ENCODE measurements at regions not wholly inside any gene's neighbourhood (a gene's known extent, or its start where the extent isn't known, plus 50 kb on each side); places are given as distances from the start of the nearest gene placed in this dataset.

DNA sequence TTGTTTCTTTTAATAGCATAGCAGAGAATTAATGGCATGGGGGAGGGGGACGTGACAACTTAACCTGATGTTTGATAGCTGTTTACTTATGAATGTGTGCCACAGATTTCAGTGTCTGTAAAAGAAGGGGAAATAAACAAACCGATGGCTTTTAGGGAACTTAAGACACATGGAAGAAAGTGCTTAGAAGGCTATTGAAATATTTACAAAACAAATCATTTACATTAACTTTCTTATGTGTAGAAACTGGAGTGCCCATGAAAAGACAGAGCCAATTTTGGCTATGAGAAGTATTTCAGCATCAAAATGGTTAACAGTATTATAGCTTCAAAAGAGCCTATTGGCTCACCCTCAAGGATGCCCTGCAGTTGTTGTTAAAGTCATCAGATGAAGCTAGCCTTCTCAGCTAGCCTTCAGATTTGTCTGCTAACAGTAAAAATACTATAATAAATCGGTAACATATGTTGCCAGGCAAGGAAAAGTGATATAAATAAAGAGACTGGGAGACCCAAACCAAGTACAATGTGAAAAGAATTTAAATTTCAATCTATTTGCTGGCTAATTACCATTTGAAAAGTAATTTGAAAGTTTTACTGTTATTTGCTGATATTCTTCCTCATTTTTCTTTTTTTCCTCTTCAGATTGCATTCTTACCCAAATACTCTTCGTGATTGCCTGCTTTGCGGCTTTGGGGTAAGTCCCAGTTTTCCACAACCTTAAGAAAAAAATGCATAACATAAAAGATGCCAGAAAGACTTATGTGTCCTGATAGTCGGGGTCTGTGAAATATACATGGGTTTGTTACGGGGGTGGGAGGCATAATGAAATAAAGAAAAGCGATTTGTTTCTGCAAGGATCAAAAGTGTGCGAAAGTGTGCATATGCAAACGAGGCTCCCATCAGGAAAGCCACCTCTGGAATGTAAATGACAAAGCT is 256.4 kb downstream of the MEIS1 start:
- no peak for DNase-seq (ENCODE audit: low read depth)

DNA sequence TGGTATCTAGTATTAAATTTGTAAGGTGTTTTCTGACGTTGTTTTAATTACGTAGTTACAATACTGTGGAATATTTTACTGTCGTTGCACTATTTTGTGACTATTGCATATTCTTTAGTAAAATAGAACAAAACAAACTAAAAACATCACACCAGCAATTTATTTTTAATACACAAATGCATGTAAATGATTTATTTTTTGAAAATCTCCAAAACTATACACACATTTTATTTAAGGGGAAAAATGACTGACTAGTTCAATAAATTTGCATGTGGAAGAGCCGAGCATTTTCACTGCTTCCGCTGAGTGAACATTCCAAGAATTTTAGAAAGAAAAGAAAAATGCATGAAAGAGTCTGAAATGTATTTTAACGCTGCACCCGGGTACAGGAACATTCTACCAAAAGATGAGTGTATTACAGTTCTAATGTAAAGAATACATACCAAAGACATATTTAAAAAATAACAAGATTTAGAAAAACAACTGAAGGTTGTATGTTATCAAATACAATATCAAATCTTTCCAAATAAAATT is 257.7 kb downstream of the MEIS1 start:
- DNase-seq (ENCODE audit: low read depth), result no peak

DNA sequence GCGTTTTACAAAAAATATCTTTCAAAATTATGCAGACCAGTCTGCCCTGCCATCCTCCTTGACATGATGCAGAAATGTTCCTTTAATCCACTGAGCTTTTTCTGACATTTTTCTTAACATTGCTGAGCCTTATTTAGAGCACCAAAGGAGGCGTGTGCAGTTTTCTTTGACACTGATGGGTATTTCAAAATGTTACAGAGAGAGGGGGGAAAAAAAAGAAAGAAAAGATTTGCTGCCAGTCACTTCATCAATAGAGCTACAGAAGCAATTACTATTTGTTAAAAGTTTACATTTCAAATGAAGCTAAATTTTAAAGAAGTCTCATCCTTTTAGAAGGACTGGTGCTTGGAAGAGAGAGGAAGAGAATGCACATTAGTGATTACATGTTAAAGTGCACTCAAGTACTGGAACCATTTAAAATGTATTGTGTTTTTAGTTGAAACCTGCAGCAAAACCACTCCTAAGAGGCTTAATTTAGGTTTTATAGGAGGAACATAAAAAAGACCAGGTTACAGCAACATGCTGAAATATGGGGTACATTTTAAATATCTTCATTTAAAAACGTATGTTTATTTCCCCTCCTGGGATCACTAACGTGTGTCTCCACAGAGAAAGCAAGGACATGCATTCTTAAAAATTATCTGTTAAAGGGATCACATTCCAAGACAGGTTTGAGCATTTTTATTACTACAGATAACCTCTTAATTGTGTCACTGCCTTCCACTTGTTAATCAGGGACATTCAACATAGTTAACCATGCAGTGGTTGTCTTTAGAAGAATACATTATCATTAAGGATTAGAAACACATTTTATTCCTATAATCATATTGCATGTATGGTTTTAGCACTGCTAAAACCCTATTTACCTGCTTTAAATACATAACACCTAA is 258.4 kb downstream of the MEIS1 start:
- DNase-seq (ENCODE audit: low read depth), result no peak

DNA sequence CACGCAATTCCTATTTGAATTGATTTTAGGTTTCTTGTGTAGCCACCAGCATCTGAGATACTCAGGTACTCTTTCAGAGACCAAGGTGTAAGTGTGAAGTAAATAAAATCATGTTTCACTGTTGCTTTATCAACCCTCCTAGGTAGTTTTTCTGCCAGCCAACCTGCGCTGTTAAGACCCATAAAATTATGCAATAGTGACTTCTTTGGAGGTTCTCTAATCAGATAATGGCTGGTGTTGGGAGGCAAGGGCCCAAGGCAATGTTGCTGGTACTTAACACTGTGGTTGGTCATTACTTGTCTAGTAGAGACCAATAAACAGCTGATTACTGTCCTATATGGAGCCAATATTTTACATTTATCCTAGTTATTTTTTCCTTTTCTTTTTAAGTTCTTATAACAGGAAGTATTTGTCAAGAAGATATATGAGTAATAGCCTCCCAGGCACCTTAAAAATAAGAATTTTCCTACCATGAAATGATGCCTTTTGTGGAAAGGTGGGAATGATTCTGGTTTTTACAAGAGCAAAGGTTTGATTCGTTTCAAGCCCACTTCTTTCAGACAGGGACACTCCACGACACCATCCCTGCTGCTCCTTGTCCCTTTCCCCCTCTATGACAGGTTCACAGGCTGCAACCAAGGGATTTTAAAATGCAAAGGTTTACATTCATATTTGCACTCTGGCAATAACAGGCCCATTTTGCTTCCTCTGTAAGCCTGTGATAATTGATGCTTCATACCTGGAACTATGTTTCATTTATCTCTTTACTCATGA is 259.3 kb downstream of the MEIS1 start:
- DNase-seq (ENCODE audit: low read depth), result no peak

DNA sequence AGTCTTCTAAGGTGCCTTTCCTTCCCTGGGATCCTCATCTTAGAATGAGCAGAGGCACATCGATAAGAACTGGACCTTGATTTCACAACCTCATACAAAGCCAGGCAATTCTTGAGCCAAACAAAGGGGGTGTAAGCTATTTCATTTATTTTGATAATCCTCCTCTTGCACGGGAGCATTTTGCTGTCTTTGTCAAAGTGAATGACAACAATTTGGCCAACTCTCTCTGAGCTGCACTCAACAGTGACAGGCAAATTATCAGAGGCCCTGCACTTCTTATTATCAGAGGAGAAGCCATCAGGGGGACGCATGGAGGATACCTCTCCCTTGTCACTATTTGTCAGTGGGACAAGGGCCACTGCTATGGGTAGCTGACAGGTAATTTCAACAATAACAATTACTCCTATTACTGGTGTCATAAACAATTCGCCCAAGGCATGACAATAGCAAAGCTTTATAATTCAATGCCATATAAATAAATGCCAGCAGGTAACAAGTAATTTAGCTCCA is 260.4 kb downstream of the MEIS1 start:
- no peak for DNase-seq (ENCODE audit: low read depth)

DNA sequence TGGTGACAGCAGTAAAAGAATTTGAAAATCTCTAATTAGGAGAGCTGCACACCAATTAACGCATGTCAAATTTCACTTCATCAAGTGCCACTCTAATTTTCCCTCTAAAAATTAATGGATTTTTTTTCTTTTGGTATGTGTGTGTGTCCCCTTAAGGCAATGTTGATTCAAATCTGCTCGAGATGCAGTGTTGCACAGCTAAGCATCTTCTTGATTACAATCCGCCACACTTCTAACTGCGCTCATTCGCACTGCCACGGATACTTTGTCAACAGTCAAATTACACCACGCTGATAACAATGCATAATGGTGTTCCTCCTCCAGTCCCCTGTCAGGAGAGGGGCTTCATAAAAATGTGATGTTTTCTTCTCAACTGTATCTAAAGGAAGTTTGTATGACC is 261.4 kb downstream of the MEIS1 start:
- DNase-seq (ENCODE audit: low read depth), result no peak

DNA sequence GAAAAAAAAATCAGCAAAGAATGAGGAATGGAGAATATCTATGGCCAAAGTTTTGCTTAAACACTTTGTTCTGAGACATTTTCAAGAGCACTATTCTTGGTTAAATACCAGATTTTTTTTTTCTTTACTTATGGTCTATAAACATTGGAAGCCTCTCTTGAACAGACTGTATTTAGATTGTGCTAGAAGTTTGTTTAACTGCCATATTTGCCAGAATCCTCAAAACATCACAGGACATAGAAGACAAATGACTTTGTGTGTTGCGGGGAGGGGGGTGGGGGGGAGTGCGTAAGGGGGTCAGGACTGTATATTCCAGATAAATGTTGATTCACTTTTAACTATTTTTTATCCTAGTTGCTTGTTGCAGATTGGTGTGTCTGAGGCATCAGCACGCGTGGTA is 262.0 kb downstream of the MEIS1 start:
- no peak for DNase-seq (ENCODE audit: low read depth)

DNA sequence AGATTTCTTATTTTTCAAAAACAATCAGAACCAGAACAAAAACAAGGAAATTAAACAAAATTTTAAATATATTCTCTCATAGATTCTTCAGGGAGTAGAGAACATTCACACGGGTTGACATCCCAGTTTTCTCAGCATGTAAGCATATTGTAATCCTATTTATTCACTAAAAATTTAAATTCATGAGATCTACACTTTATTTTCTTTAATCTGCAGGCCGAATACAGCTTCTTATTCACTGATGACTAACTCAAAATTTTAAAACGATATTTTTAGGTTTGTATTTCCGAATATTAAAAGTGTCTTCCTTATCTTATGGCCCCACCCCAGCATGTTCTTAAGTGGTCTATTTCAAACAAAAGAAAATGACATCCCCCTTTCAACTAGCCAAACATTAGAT is 262.4 kb downstream of the MEIS1 start:
- DNase-seq (ENCODE audit: low read depth), result no peak

DNA sequence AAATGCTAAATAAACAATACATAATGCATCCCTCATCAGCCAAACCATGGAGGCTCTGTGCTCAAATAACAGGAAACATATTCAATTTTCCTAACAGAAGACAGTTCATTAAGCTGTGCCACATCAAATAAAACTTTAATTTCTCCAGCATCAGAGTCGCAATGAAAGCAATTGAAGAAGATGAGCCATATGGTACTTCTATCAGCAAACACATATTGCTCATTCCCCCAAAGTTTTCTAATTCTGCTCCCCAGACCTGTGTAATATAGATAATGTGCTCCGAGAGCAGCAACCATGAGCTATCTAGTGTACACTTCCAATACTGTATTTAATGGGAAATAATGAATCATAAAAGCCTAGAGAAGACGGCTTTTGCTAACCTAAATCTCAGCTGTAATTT is 263.2 kb downstream of the MEIS1 start:
- no peak for DNase-seq (ENCODE audit: low read depth)

DNA sequence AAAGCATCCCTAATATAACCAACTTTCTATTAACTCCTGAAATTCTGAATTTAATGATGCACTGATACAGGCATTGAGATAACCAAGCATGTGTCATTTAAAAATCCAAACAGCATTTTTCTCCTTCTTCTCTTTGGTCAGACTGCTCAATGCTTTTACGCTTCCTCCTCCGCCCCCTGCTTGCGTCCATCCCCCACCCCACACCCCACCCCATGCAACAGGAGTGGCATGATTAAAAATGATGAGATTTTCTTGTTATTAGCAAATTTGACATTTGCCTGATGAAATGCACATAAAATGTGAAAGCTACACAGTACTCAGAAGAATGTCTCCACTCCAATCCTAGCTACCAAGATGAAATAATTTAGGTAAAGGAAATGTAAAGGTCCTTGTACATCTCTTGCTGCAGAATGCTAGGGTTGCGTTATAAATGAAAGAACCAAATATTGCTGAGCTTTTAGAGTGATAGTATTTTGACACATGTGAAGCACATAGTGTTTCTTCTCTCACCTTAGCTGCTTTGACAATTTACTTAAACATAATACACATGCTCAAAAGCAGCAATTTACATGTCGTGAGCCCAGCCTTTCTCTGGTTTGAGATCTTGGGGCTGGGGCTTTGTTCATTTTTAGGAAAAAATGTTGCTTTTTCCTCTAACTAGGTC is 263.8 kb downstream of the MEIS1 start:
- no peak for DNase-seq (ENCODE audit: low read depth)

DNA sequence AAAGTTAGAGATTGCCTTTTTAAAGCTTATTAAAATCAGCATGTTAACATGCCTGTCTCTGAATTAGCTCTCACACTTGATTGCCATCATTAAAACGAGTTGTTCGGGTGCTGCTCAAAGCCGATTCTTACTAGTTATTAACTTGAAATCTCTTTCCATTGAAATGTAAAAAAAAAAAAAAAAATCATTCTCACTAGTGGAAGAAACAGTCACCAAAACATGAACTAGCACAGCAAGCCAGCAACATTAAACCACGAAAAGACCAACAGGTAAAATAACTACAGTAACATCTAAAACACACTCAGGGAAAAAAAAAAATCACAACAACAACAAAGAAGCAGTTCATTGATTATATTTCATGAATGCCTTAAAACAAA is 264.5 kb downstream of the MEIS1 start:
- DNase-seq (ENCODE audit: low read depth), result no peak

DNA sequence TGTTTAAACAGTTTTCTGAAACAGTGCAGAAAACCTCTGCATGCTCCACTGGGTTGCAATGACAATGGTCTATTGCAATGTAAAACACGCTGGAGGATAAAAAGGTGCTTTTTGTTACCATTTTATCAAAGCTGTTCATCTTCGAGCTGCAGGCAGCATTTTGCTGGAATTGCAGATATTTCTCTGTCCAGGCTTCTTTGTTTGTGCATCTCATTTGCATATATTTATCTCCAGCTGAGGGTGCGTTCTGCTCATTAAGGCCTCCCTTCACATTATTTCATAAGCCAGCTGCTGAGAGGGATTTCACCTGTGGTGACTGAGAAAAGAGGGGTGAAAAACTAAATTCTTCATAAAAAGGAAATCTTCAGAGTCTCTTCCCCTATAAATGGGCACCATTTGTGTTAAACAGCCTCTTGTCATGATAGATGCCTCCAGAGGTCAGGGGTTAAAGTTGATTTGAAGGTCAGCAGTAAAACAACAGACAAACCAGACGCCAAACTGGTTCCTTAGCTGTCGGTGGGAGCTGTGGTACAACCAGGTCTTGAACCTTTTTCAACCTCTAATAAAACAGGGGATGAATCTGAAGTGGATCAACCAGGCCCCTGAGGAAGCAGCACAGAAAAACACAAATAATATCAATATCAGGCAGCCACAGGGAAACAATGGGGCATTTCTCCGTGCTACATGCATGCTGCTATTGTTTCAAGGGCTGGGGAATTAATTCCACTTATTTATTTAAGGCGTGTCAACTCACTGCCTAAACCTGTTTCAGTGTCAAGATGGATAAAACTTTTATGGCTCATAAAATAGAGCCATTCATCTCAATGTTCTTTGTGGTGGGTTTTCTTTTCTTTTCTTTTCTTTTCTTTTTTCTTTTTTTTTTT is 265.1 kb downstream of the MEIS1 start:
- DNase-seq (ENCODE audit: low read depth), result no peak

DNA sequence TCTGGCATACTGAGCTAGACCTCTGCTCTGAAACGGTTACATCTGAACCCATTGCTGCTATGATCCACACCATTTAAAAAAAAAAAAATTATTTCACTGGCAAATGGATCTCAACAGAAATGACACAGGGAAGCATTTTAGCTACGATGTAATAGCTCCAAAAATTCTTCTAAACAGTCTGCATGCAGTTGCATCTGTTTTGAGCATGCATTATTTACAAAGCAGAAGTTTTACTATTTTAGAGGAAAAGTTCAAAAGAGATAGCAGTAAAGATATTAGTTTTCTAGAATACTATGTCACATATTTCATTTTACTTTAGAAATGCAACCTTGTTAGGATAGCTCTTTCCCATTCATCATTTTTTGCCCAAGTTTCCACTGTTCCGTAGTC is 265.7 kb downstream of the MEIS1 start:
- DNase-seq (ENCODE audit: low read depth), result no peak

DNA sequence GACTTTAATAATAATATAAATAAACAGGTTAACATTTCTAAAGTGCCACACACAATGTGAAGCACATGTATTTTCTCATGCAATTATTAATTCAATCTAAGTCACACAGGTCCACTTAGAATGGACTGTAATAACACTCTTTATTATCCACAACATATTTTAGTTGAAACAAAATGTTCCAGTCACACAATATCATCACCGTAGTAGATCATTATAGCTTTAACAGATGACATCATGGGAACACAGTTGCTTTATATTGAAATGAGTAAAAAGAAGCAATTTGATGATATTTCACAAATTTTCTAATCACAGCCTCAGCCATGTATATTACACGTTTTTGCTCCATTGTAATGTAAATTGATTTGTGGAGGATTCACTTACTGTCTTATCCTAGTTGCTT is 266.3 kb downstream of the MEIS1 start:
- no peak for DNase-seq (ENCODE audit: low read depth)

DNA sequence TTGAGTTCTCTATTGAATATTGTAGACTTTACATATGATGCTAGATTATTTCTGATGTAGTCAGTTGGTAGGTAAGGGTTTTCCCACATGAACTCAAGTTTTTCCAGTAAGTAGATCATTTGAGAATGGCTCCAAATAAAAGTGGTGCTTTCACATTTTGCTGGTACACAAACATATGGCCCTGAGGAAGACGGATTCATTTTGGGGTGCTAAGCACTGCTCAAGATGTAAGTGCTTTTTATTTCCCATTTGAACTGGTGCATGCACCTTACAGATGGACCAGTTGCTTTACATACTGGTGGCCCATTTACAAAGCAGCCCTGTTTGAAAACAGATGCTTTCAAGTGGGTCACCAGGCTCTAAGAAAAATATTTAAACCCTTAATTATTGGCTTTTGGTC is 266.7 kb downstream of the MEIS1 start:
- DNase-seq (ENCODE audit: low read depth), result no peak

DNA sequence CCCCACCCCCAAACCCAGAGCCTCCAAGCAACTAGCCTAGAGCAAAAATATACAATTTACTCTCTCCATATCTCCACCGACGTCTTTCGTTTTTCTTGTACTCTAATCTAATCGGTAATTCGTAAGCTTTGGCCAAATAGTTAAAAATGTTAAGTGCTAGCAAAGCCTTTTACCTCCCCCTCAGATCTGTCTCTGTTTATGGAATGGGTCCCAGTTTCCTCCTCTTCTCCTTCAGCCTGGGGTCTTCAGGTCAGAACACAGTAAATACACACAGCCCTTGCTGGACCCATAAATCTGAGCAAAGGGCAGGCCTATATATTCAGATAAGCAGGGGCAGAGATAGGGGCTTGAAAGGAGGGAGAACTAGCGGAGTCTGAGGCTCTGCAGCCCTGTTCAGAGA is 267.4 kb downstream of the MEIS1 start:
- no peak for DNase-seq (ENCODE audit: low read depth)

DNA sequence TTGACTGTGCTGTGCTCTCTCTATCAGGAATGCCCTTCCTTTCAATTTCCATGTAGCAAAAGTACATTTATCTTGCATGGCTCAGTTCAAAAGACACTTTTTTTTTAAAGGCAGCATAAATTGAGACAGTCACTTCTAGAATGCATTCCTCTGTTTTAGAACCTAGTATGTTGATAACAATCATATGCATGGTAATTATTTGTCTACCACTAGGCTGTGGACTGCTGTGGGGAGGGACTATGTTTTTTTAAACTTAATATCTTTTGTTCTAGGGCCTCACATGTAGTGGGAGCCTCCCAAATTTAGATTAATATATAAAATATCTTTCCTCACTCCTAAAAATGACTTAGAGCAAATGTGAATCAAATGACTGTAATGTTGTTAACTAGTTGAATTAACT is 269.9 kb downstream of the MEIS1 start:
- DNase-seq (ENCODE audit: low read depth), result no peak

DNA sequence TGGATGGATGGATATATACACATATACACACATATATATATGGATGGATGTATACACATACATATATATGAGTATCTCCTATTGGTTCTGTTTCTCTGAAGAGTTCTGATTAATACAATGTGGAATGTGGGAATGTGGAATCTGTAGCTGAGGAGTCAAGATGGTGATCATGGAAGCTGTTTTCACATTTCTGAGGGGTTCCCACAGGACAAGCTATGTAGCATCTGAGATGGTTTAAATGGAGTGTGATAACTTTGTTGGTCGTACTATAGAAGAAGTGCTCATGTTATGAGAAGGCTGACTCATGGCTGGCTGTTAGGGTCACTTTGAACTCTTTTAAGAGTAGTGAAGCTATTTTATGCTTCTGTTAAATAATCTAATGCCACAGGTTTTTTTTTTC is 279.7 kb downstream of the MEIS1 start:
- no peak for DNase-seq (ENCODE audit: low read depth)

DNA sequence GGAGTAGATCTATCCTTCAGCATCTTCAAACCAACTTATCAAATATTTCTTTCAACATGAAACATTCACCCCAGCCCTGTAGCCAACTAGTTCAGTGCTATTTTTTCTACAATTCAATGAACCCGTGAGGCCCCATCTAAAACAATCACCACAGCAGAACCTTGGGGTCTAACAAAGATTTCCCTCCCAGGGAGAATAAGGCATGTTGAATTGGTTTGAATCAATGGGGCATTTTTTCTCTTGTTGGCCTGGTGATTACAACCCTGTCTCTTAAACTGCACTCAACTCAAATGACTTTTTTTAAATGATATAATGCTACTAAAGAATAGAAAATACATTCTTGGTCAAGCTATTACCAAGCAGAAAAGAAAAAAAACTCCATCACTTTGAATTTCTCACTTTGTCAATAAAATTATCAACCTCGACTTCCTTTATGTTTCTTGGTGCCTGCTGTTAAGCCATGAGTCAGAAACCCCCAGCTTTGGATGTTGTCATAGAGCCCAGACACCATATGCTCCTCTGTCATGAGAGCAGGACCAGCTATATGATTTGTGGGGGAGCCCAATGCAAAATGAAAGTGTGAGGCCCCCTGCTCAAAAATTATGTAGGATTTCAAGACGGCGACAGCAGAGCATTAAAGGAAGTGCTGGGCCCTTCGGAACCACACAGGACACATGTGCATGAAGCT is 282.4 kb downstream of the MEIS1 start:
- DNase-seq (ENCODE audit: low read depth), result no peak

DNA sequence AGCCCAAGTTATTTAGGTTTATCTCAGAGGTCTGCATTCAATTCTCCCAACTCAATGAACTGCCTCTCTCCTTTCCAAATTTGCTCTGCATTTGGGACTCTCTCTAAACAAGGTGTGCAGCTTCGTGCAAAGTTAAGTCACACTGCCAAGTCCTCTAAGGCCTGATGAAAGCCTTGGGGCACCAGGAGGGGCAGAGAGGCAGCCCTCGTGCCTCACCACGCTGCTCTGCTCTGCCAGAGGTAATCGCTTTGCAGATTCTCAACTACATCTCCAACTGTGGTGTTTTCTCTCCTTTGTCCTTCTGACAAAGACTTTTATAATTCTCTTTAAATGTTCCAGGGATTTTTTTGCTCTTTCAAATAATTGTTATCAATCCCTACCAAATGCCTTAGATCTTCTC is 283.0 kb downstream of the MEIS1 start:
- no peak for DNase-seq (ENCODE audit: low read depth)

All from HS-5 (cell line).